ENCODE measurements at regions not wholly inside any gene's neighbourhood (a gene's known extent, or its start where the extent isn't known, plus 50 kb on each side); places are given as distances from the start of the nearest gene placed in this dataset.

DNA sequence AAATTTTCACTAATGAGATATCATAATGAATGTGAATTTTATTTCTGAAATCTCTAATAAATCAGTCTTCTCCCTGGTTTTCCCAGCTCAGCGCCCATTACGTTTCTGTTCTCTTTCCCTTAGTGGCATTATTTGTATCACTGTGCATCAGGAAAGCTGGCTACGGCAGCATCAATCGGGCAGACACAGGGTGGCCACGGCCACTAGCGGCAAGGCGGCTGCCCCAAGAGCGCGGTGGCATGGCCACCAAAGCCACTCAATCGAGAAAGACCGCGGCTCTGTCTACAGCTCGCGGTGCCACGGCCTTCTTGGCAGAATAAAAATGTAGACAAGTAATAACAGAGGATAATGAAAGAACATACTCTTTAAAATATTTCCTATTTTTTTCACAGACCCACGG, 168.0 kb downstream of the RPIA start:
- H3K4me3 ChIP-seq (ENCODE audit: insufficient read length, low read depth): no peak overlapping the region
- no peaks in the 10 kb centered on the region for H3K36me3 ChIP-seq (ENCODE audit: insufficient read depth, insufficient read length, low read length)
- H3K9me3 ChIP-seq (ENCODE audit: insufficient read depth, low read length): no peaks in the 10 kb centered on the region
- TF ChIP-seq SUZ12 (IDR thresholded peaks at IDR 0.05; ENCODE audit: extremely low read depth, insufficient read depth, insufficient read length): no peak
- no peak for TF ChIP-seq ZNF274 (IDR thresholded peaks at IDR 0.05; ENCODE audit: low read depth, low read length)
- no peak for TF ChIP-seq YY1 (IDR thresholded peaks at IDR 0.05; ENCODE audit: insufficient read depth, insufficient read length)
- DNase-seq (ENCODE audit: low read depth, low spot score): no peak
- no peaks in the 10 kb centered on the region for H3K27me3 ChIP-seq (ENCODE audit: insufficient read depth, insufficient read length)
- H3K9ac ChIP-seq (ENCODE audit: insufficient read length, low read depth): no peak overlapping the region
- no peaks in the 10 kb centered on the region for H3K4me1 ChIP-seq (ENCODE audit: insufficient read depth, insufficient read length)

DNA sequence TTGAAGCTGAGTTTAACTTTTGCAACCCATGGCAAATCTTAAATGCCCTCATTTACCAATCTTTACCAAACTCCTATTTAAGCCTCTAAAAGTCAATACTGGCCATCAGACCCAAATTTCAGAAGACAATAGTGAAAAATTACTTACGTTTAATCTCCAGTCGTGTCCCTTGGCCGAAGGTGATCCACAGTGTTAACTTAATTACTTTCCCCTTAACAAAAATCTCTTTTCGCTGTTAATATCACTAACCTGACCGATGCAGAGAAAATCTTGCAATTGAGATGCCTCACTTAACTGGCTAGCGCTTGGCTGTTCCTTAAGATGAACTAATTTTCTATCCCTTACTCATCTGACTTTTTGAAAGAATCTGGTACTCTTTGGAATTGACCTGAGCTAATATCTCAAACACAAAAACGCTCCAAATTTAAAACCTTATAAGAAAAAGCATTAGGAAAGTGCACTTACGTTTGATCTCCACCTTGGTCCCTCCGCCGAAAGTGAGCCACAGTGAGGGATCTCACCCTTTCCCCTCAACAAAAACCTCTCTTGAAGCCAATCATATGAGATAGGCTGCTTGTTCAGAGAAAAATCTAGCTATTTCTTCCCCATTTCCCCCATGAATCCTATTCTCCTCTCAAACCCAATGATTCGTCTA, 169.1 kb downstream of the RPIA start:
- DNase-seq (ENCODE audit: low read depth, low spot score): no peak
- H3K36me3 ChIP-seq (ENCODE audit: insufficient read depth, insufficient read length, low read length): no peaks in the 10 kb centered on the region
- H3K27me3 ChIP-seq (ENCODE audit: insufficient read depth, insufficient read length): no peaks in the 10 kb centered on the region
- H3K4me3 ChIP-seq (ENCODE audit: insufficient read length, low read depth): no peak overlapping the region
- H3K9me3 ChIP-seq (ENCODE audit: insufficient read depth, low read length): no peaks in the 10 kb centered on the region
- TF ChIP-seq YY1 (IDR thresholded peaks at IDR 0.05; ENCODE audit: insufficient read depth, insufficient read length) (no peak), ZNF274 (IDR thresholded peaks at IDR 0.05; ENCODE audit: low read depth, low read length) (no peak), SUZ12 (IDR thresholded peaks at IDR 0.05; ENCODE audit: extremely low read depth, insufficient read depth, insufficient read length) (no peak)
- H3K9ac ChIP-seq (ENCODE audit: insufficient read length, low read depth): no peak overlapping the region
- H3K4me1 ChIP-seq (ENCODE audit: insufficient read depth, insufficient read length): no peaks in the 10 kb centered on the region

DNA sequence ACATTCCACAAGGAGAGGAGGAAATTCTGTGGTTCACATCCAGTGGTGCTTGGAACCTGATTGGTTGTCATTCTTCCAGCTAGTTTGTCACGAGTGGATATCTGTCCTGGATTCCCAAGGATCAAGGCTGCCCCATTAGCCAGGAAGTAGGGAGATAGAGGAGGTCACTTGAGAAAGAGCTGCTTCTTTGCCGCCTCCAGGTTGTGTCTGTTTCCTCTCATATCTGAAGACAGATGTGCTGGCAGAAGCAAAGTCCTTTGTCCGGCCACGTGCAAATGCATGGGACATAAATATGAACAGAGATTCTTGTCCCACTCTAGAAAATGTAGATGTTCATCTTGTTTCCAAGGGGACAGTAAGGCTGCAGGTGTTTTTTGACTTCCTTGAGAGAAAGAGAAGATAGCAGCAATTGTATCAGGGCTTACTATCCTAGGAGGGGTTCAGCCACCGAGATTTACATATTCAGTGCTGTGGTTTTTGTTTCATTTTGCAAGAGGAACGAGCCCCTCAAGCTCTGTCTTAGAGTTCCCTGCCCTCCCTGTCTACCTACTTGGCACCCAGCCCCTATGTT, 174.4 kb downstream of the RPIA start:
- no peak overlapping the region for H3K4me3 ChIP-seq (ENCODE audit: insufficient read length, low read depth)
- no peak overlapping the region for H3K9ac ChIP-seq (ENCODE audit: insufficient read length, low read depth)
- TF ChIP-seq ZNF274 (IDR thresholded peaks at IDR 0.05; ENCODE audit: low read depth, low read length) (no peak), YY1 (IDR thresholded peaks at IDR 0.05; ENCODE audit: insufficient read depth, insufficient read length) (no peak), SUZ12 (IDR thresholded peaks at IDR 0.05; ENCODE audit: extremely low read depth, insufficient read depth, insufficient read length) (no peak)
- no peaks in the 10 kb centered on the region for H3K36me3 ChIP-seq (ENCODE audit: insufficient read depth, insufficient read length, low read length)
- no peaks in the 10 kb centered on the region for H3K27me3 ChIP-seq (ENCODE audit: insufficient read depth, insufficient read length)
- no peaks in the 10 kb centered on the region for H3K9me3 ChIP-seq (ENCODE audit: insufficient read depth, low read length)
- H3K4me1 ChIP-seq (ENCODE audit: insufficient read depth, insufficient read length): no peaks in the 10 kb centered on the region
- no peak for DNase-seq (ENCODE audit: low read depth, low spot score)

DNA sequence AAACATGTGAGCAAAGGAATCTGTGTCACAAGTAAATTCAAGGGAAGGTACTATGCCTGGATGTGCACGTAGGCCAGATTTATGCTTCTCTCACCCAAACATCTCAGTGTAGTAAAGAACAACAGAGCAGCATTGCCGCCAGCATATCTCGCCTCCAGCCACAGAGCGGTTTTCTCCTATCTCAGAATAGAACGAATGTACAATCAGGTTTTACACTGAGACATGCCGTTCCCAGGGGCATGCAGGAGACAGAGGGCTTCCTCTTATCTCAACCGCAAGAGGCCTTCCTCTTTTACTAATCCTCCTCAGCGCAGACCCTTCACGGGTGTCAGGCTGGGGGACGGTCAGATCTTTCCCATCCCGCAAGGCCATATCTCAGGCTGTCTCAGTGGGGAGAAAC, 175.3 kb downstream of the RPIA start:
- Histone ChIP-seq H3K9me3 (ENCODE audit: insufficient read depth, low read length) (no peaks in the 10 kb centered on the region), H3K4me1 (ENCODE audit: insufficient read depth, insufficient read length) (no peaks in the 10 kb centered on the region), H3K36me3 (ENCODE audit: insufficient read depth, insufficient read length, low read length) (no peaks in the 10 kb centered on the region), H3K9ac (ENCODE audit: insufficient read length, low read depth) (no peak overlapping the region), H3K27me3 (ENCODE audit: insufficient read depth, insufficient read length) (no peaks in the 10 kb centered on the region), H3K4me3 (ENCODE audit: insufficient read length, low read depth) (no peak overlapping the region)
- TF ChIP-seq YY1 (IDR thresholded peaks at IDR 0.05; ENCODE audit: insufficient read depth, insufficient read length) (no peak), ZNF274 (IDR thresholded peaks at IDR 0.05; ENCODE audit: low read depth, low read length) (no peak), SUZ12 (IDR thresholded peaks at IDR 0.05; ENCODE audit: extremely low read depth, insufficient read depth, insufficient read length) (no peak)
- DNase-seq (ENCODE audit: low read depth, low spot score): no peak

DNA sequence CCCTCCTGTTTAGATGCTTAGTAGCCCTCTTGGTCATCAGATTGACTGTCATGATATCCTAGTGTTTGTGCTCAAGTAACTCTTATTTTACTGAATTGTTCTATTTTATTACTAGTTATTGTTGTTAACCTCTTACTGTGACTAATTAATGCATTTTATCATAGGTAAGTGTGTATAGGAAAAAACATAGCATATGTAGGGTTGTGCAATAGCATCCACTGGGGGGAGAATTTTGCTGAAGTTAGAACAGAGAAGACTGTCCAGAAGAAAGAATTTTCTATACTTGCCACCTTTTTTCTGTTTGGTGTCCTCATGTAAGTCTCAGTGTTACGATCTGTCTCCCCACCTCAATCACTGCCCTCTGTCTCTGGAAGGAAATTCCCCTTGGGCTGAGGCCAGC, 177.4 kb downstream of the RPIA start:
- H3K9me3 ChIP-seq (ENCODE audit: insufficient read depth, low read length): no peaks in the 10 kb centered on the region
- no peaks in the 10 kb centered on the region for H3K27me3 ChIP-seq (ENCODE audit: insufficient read depth, insufficient read length)
- H3K9ac ChIP-seq (ENCODE audit: insufficient read length, low read depth): no peak overlapping the region
- no peaks in the 10 kb centered on the region for H3K36me3 ChIP-seq (ENCODE audit: insufficient read depth, insufficient read length, low read length)
- no peak for TF ChIP-seq ZNF274 (IDR thresholded peaks at IDR 0.05; ENCODE audit: low read depth, low read length)
- no peak for TF ChIP-seq SUZ12 (IDR thresholded peaks at IDR 0.05; ENCODE audit: extremely low read depth, insufficient read depth, insufficient read length)
- no peak for TF ChIP-seq YY1 (IDR thresholded peaks at IDR 0.05; ENCODE audit: insufficient read depth, insufficient read length)
- DNase-seq (ENCODE audit: low read depth, low spot score): no peak
- H3K4me1 ChIP-seq (ENCODE audit: insufficient read depth, insufficient read length): no peaks in the 10 kb centered on the region
- no peak overlapping the region for H3K4me3 ChIP-seq (ENCODE audit: insufficient read length, low read depth)

DNA sequence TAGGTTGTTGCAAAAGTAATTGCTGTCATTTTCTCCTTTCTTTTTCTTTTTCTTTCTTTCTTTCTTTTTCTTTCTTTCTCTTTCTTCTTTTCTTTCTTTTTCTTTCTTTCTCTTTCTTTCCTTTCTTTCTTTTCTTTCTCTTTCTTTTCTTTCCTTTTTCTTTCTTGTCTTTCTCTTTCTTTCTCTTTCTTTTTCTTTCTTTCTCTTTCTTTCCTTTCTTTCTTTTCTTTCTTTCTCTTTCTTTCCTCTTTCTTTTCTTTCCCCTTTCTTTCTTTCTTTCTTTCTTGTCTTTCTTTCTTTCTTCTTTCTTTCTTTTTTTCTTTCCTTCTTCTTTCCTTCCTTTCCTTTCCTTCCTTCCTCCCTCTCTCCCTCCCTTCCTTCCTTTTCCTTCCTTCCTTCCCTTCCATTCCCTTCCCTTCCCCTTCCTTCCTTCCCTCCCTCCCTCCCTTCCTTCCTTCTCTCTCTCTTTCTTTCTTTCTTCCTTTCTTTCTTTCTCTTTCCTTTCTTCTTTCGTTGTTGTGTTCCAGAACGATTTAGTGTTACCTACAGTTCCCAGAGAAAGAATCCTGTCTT, 178.9 kb downstream of the RPIA start:
- TF ChIP-seq YY1 (IDR thresholded peaks at IDR 0.05; ENCODE audit: insufficient read depth, insufficient read length) (no peak), ZNF274 (IDR thresholded peaks at IDR 0.05; ENCODE audit: low read depth, low read length) (no peak), SUZ12 (IDR thresholded peaks at IDR 0.05; ENCODE audit: extremely low read depth, insufficient read depth, insufficient read length) (no peak)
- H3K4me3 ChIP-seq (ENCODE audit: insufficient read length, low read depth): no peak overlapping the region
- DNase-seq (ENCODE audit: low read depth, low spot score): no peak
- H3K27me3 ChIP-seq (ENCODE audit: insufficient read depth, insufficient read length): no peaks in the 10 kb centered on the region
- no peaks in the 10 kb centered on the region for H3K4me1 ChIP-seq (ENCODE audit: insufficient read depth, insufficient read length)
- no peaks in the 10 kb centered on the region for H3K9me3 ChIP-seq (ENCODE audit: insufficient read depth, low read length)
- H3K36me3 ChIP-seq (ENCODE audit: insufficient read depth, insufficient read length, low read length): no peaks in the 10 kb centered on the region
- no peak overlapping the region for H3K9ac ChIP-seq (ENCODE audit: insufficient read length, low read depth)

DNA sequence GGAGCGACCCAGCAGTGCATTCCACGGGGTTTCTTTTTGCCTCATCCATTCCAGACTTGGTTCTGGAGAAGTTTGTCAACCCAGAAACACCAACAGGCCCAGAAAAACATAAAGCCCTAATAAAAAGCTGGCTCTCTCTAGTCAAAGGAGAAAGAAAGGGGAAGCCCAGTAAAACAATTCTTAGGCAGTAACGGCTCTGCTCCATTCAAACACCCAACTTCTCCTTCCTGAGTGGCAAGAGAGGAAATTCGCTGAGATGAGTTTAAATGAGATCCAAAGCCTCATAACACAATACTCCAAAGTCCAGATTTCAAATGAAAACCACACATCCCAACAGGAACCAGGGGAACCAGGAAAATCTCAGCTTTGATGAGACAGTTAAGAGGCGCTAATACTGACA, 179.9 kb downstream of the RPIA start:
- Histone ChIP-seq H3K27me3 (ENCODE audit: insufficient read depth, insufficient read length) (no peaks in the 10 kb centered on the region), H3K4me3 (ENCODE audit: insufficient read length, low read depth) (no peak overlapping the region)

More for the DNA sequence above, 179.9 kb downstream of the RPIA start:
- Histone ChIP-seq H3K36me3 (ENCODE audit: insufficient read depth, insufficient read length, low read length) (no peaks in the 10 kb centered on the region), H3K4me1 (ENCODE audit: insufficient read depth, insufficient read length) (no peaks in the 10 kb centered on the region), H3K9me3 (ENCODE audit: insufficient read depth, low read length) (no peaks in the 10 kb centered on the region), H3K9ac (ENCODE audit: insufficient read length, low read depth) (no peak overlapping the region)
- DNase-seq (ENCODE audit: low read depth, low spot score): no peak
- TF ChIP-seq SUZ12 (IDR thresholded peaks at IDR 0.05; ENCODE audit: extremely low read depth, insufficient read depth, insufficient read length) (no peak), ZNF274 (IDR thresholded peaks at IDR 0.05; ENCODE audit: low read depth, low read length) (no peak), YY1 (IDR thresholded peaks at IDR 0.05; ENCODE audit: insufficient read depth, insufficient read length) (no peak)

Measured in NT2/D1 (cell line).